ENCODE measurements at regions not wholly inside any gene's neighbourhood (a gene's known extent, or its start where the extent isn't known, plus 50 kb on each side); places are given as distances from the start of the nearest gene placed in this dataset.

DNA sequence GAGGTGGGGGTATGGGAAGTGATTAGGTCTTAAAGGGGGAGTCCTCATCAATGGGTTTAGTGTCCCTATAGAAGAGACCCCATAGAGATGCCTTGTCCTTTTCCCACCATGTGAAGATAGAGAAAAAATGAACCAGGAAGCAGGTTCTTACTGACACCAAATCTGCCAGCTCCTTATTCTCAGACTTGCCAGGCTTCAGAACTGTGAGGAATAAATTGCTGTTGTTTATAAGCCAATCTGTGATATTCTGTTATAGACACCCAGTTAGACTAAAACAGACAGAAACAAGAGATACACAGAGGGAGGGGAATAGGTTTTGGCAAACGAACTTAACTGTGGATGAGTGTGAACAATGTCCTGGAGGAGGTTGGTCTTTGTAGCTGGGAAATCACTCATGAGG is 381.4 kb downstream of the ADRA2A start:
- DNase-seq = no peak

GRCh38 chr10:111459967-111460366 is 383.1 kb downstream of the ADRA2A start:
- DNase-seq = no peak

GRCh38 chr10:111472445-111472844 is 395.6 kb downstream of the ADRA2A start:
- no peak for DNase-seq

GRCh38 chr10:111473361-111473760 is 396.5 kb downstream of the ADRA2A start:
- DNase-seq = no peak

DNA sequence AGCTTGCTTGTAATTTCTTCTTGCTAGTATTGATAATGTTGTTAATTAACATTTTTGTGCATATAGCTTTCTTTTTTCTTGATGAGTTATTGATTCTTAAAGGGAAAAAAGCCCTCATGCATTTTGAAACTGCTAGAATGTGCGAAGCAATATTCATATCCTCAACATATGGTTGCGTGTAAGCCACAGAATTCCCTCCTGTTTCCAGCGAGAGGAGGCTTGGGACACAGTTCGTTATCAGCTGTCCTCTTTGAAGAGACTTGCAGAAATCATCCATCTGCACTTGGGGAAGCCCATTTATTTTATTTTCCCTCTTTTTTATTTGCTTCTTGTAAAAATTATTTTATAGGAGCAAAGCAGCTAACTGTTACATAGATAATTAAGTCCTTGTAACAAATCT is 398.0 kb downstream of the ADRA2A start:
- DNase-seq = no peak

GRCh38 chr10:111475720-111476119 is 398.9 kb downstream of the ADRA2A start:
- DNase-seq = no peak

- no peak for DNase-seq
These were observed 401.8 kb downstream of the ADRA2A start for GRCh38 chr10:111478651-111479050.

DNA sequence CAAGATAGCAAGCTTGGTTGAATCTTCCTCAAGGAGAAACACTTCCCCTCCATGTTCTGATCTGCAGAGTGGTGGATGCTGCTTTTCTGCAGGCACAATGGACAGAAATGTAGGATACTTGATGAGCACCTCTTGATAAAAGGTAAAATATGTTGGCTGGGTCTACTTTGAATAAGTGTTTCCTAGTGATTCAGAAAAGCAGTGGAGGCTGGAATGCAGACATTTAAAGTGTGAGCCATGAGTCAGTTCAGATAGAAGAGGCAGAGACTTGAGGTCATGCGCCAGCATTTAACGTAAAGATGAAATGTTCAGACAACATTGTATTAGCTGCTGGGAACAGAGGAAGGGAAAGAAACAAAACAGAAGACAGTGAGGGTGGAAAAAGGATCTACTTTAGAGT is 403.1 kb downstream of the ADRA2A start:
- no peak for DNase-seq

DNA sequence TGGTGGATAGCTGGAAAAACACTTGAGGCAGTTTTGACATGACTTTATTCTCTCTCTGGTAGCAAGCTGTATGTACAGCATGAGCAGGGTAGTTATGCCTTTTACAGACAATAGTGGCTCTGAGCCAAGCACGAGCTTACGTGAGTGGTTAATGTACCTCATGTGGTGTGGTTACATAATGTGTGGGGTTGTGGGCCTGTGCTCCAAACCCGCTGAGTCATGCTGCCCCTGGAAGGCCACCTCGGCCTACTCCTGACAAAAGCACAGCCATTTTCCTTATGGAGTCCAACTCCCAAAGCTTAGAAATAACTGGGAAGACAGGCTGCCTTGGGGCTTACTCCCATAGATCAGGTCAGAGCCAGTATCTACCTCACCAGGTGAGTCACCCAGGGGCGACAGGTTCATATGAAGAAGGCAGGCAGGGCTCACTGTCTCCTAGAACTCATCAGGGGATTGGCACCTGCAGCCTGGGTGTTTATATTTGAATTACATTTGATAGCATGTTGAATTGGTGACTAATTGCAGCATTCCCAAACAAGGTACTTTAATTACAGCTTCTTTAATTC is 404.5 kb downstream of the ADRA2A start:
- DNase-seq = no peak

GRCh38 chr10:111481866-111482265 is 405.0 kb downstream of the ADRA2A start:
- no peak for DNase-seq

GRCh38 chr10:111482621-111483216 is 405.9 kb downstream of the ADRA2A start:
- no peak for DNase-seq

GRCh38 chr10:111485767-111486166 is 408.9 kb downstream of the ADRA2A start:
- no peak for DNase-seq

DNA sequence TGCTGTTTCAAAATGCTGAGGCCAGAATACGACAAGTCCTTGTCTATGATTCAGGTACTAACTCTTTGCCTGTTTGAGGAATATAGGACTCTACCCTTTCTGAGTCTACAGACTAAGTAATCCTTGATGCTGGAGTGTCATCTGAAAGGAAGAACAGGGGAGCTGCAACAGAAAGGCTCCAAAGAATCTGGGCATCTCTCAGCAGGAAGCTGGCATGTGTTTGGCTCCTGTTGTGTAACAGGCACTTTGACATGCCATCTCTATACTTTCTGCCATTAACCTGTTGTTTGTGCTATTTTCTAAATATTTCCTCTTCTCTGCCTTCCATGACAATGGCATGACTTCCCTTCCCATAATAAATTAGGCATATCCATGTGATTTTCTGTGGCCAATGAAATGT is 409.5 kb downstream of the ADRA2A start:
- DNase-seq = no peak

DNA sequence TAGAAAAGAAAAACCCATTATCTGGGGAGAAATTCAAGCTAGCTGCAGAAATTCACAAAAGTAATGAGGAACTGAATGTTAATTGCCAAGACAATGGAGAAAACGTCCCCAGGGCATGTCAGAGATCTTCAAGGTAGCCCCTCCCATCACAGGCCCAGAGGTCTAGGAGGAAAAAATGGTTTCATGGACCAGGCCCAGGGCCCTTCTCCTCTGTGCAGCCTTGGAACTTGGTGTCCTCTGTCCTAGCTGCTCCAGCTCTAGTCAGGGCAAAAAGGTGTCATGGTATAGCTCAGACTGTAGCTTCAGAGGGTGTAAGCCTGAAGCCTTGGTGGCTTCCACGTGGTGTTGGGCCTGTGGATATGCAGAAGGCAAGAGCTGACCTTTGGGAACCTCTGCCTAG is 411.8 kb downstream of the ADRA2A start:
- DNase-seq = no peak

- DNase-seq = no peak
These were observed 414.3 kb downstream of the ADRA2A start for GRCh38 chr10:111491154-111491553.

DNA sequence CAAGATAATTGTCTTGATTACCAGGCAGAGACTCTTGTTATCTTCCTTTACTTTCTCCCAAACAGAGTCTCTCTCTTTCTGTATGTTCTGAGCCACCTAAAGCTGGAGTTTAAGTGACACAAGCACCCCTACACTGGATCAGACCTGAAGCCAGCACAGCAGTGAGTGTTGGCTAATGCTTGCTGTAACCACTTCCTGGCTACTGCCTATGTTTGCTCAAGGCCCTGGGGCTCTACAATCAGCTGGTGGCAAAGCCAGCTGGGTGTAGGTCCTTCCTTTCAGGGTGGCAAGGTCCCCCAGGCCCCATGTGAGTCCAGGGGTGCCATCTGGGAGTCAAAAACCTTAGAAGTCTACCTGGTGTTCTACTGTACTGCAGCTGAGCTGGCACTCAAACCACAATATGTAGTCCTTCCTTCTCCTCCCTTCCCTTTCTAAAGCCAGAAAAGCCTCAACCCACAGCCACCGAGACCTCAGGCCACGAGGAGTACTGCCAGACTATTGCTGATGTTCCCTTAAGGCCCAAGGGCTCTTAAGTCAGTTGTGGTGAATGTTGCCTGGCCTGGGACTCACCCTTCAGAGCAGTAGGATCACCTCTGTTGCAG is 416.3 kb downstream of the ADRA2A start:
- DNase-seq = no peak

DNA sequence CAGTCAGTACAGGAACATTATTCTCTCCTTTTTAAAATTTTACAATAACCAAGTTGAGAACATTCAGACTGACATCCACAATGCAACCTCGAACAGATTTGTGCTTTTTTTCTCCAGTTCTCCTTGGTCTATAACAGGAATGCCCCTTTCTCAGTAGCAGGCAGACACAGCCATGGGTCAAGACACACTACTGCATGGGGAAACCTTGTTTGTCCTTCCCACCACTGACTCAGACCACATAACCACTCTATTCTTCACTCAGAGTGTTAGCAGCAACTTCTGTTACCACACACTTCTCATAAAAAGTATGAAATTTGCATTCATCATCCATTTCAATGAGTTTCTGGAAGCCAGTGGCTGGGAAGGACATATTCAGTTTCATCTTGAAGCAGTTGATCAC is 421.7 kb downstream of the ADRA2A start:
- no peak for DNase-seq

- DNase-seq = no peak
These were observed 427.5 kb downstream of the ADRA2A start for GRCh38 chr10:111504376-111504775.

DNA sequence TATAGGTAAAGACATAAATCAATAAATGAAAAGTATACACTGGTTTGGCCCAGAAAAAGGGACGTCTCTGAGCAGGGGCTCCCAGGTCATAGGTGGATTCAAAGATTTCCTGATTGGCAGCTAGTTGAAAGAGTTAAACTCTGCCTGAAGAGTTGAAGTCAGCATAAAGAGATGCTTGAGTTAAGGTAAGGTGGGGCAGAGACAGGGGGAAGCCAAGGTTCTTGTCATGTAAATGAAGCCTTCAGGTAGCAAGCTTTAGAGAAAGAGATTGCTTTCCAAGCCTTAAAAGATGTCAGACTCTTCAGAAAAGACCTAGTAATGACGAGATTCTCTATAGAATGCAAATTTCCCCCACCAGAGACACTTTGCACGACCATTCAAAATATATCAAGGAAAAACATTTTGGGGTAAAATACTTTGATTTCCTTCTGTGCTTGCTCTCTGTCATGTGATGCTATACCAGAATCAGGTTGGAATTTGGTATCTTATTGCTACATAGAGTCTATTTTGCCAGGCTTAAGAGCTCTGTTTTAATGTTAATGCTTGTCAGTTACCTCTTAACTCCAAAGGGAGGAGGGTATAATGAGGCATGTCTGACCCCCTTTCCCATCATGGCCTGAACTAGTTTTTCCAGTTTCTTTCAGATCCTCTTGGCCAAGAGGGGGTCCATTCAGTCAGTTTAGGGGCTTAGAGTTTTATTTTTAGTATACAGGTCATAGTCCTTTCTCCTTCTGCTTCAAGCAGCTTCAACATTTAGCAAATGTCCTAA is 429.6 kb downstream of the ADRA2A start:
- DNase-seq = no peak

DNA sequence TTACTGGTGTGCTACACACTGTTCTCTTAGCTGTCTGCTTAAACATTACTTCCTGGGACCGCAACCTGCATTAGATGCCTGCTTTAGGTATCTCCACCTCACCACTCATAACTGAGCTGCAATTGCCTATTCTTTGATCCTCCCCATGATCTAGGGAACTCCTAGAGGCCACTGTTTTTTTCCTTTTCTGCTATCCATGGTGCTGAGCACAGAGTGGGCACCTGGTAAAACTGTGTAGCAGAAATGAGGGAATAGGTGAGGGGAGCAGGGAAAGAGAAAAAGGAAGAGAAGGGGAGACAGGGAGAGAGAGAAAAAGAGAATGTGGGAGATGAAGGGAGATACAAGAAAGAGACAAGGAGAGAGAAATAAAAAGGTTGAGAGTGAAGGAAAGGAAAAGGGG is 434.9 kb downstream of the ADRA2A start:
- no peak for DNase-seq

GRCh38 chr10:111515264-111515663 is 438.4 kb downstream of the ADRA2A start:
- no peak for DNase-seq

DNA sequence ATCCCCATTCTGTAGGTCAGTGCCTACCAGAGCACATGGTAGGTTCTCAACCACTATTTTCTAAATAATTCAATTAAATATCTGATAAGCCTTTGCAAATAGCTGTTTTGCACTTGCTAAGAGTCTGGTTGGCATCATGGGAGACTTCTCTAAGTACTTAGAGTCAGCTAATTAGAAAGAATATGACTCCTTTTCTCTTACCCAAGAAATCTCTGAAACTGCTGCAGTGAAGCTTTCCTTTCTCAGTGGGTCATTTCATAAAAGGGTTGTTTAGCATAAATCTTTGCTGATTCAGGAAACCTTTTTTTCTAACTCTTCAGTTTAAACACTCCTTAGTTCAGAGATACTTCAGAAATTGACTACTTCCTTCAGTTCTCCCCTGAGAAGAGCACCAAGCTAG is 438.9 kb downstream of the ADRA2A start:
- DNase-seq = no peak

GRCh38 chr10:111516144-111516543 is 439.3 kb downstream of the ADRA2A start:
- DNase-seq = no peak

DNA sequence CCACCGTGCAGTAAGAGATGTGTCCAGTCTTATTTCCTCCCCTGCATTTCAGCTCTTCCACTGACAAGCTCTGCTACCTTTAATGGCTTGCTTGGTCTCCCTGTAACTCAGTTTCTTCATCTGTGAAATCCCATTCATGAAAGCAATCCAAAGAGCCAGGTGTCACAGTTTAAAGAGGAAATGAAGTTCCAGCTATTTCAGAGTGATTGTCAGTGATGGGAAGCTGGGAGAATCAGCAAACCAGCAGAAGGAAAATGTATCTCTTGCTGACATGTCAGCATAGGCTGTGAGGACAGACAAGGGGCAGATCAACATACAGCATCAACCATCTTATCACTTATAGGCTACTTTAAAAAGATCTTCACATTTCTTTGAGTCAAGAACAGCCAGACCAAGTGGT is 445.3 kb downstream of the ADRA2A start:
- no peak for DNase-seq
